ENCODE measurements at regions not wholly inside any gene's neighbourhood (a gene's known extent, or its start where the extent isn't known, plus 50 kb on each side); places are given as distances from the start of the nearest gene placed in this dataset.

- Histone ChIP-seq H3K9ac (ENCODE audit: low read depth in 1 of 2, low read length in 2 of 2) (no peak overlapping the region), H3K27me3 (ENCODE audit: control insufficient read depth in 4 of 4, insufficient read depth in 4 of 4, low read length in 3 of 4) (no peaks in the 10 kb centered on the region), H3K27ac (ENCODE audit: low read depth in 1 of 2, low read length in 2 of 2) (no peak overlapping the region), H3K36me3 (ENCODE audit: control insufficient read depth in 4 of 4, insufficient read depth in 3 of 4, low read depth in 1 of 4, low read length in 3 of 4) (no peaks in the 10 kb centered on the region), H3K4me3 (ENCODE audit: low read depth in 1 of 3, low read length in 3 of 3) (no peak overlapping the region), H3K4me1 (ENCODE audit: control insufficient read depth in 4 of 4, insufficient read depth in 4 of 4, low read length in 3 of 4) (no peaks in the 10 kb centered on the region), H3K9me3 (ENCODE audit: control insufficient read depth in 4 of 4, low read length in 3 of 4) (no peaks in the 10 kb centered on the region)
- DNase-seq (ENCODE audit: low spot score): no peak
- 76% methylated on average over 1 of the region's 1 CpG for WGBS
- TF ChIP-seq, protein P1, sequence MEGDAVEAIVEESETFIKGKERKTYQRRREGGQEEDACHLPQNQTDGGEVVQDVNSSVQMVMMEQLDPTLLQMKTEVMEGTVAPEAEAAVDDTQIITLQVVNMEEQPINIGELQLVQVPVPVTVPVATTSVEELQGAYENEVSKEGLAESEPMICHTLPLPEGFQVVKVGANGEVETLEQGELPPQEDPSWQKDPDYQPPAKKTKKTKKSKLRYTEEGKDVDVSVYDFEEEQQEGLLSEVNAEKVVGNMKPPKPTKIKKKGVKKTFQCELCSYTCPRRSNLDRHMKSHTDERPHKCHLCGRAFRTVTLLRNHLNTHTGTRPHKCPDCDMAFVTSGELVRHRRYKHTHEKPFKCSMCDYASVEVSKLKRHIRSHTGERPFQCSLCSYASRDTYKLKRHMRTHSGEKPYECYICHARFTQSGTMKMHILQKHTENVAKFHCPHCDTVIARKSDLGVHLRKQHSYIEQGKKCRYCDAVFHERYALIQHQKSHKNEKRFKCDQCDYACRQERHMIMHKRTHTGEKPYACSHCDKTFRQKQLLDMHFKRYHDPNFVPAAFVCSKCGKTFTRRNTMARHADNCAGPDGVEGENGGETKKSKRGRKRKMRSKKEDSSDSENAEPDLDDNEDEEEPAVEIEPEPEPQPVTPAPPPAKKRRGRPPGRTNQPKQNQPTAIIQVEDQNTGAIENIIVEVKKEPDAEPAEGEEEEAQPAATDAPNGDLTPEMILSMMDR (IDR thresholded peaks at IDR 0.05; ENCODE audit: low read depth, low read length, missing input control): no peak
- no peak for TF ChIP-seq NR2F2 (IDR thresholded peaks at IDR 0.05)
- no peak for TF ChIP-seq JUND (IDR thresholded peaks at IDR 0.05)
- TF ChIP-seq, protein P2, sequence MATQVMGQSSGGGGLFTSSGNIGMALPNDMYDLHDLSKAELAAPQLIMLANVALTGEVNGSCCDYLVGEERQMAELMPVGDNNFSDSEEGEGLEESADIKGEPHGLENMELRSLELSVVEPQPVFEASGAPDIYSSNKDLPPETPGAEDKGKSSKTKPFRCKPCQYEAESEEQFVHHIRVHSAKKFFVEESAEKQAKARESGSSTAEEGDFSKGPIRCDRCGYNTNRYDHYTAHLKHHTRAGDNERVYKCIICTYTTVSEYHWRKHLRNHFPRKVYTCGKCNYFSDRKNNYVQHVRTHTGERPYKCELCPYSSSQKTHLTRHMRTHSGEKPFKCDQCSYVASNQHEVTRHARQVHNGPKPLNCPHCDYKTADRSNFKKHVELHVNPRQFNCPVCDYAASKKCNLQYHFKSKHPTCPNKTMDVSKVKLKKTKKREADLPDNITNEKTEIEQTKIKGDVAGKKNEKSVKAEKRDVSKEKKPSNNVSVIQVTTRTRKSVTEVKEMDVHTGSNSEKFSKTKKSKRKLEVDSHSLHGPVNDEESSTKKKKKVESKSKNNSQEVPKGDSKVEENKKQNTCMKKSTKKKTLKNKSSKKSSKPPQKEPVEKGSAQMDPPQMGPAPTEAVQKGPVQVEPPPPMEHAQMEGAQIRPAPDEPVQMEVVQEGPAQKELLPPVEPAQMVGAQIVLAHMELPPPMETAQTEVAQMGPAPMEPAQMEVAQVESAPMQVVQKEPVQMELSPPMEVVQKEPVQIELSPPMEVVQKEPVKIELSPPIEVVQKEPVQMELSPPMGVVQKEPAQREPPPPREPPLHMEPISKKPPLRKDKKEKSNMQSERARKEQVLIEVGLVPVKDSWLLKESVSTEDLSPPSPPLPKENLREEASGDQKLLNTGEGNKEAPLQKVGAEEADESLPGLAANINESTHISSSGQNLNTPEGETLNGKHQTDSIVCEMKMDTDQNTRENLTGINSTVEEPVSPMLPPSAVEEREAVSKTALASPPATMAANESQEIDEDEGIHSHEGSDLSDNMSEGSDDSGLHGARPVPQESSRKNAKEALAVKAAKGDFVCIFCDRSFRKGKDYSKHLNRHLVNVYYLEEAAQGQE (IDR thresholded peaks at IDR 0.05): no peak
- TF ChIP-seq RAD21 (IDR thresholded peaks at IDR 0.05): no peak
- TF ChIP-seq HNF4G (IDR thresholded peaks at IDR 0.05): no peak
- TF ChIP-seq ZBTB33 (IDR thresholded peaks at IDR 0.05): no peak
- TF ChIP-seq FOXA1 (IDR thresholded peaks at IDR 0.05): no peak
- TF ChIP-seq, protein P3, sequence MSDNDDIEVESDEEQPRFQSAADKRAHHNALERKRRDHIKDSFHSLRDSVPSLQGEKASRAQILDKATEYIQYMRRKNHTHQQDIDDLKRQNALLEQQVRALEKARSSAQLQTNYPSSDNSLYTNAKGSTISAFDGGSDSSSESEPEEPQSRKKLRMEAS (IDR thresholded peaks at IDR 0.05): no peak
- TF ChIP-seq FOXA2 (IDR thresholded peaks at IDR 0.05): no peak
- TF ChIP-seq SP1 (IDR thresholded peaks at IDR 0.05): no peak
- no peak for TF ChIP-seq HNF4A (conservative IDR thresholded peaks at IDR 0.05)
- TF ChIP-seq ATF3 (IDR thresholded peaks at IDR 0.05): no peak
- no peak for TF ChIP-seq TAF1 (conservative IDR thresholded peaks at IDR 0.05)
- TF ChIP-seq GABPA (IDR thresholded peaks at IDR 0.05 in 1 of 2, conservative IDR thresholded peaks at IDR 0.05 in 1 of 2): no peak
Measured at GRCh38 chr3:182115328-182116015, 403.7 kb downstream of the SOX2 start.

- no peaks in the 10 kb centered on the region for H3K4me1 ChIP-seq (ENCODE audit: control insufficient read depth in 4 of 4, insufficient read depth in 4 of 4, low read length in 3 of 4)
- WGBS: 48% methylated on average over 2 of the region's 2 CpGs
- no peaks in the 10 kb centered on the region for H3K36me3 ChIP-seq (ENCODE audit: control insufficient read depth in 4 of 4, insufficient read depth in 3 of 4, low read depth in 1 of 4, low read length in 3 of 4)
- no peaks in the 10 kb centered on the region for H3K9me3 ChIP-seq (ENCODE audit: control insufficient read depth in 4 of 4, low read length in 3 of 4)
- no peak for DNase-seq (ENCODE audit: low spot score)
- H3K27me3 ChIP-seq (ENCODE audit: control insufficient read depth in 4 of 4, insufficient read depth in 4 of 4, low read length in 3 of 4): no peaks in the 10 kb centered on the region
- no peak overlapping the region for H3K27ac ChIP-seq (ENCODE audit: low read depth in 1 of 2, low read length in 2 of 2)
- H3K9ac ChIP-seq (ENCODE audit: low read depth in 1 of 2, low read length in 2 of 2): no peak overlapping the region
- H3K4me3 ChIP-seq (ENCODE audit: low read depth in 1 of 3, low read length in 3 of 3): no peak overlapping the region
- no peak for TF ChIP-seq ATF3 (IDR thresholded peaks at IDR 0.05)
- TF ChIP-seq RXRA (IDR thresholded peaks at IDR 0.05): no peak
- TF ChIP-seq ZBTB33 (IDR thresholded peaks at IDR 0.05): no peak
- TF ChIP-seq TAF1 (conservative IDR thresholded peaks at IDR 0.05): no peak
- TF ChIP-seq, protein P2 (IDR thresholded peaks at IDR 0.05): no peak
- TF ChIP-seq HNF4G (IDR thresholded peaks at IDR 0.05): no peak
- TF ChIP-seq EGR1 (IDR thresholded peaks at IDR 0.05; ENCODE audit: low read depth in 2 of 2): no peak
- no peak for TF ChIP-seq JUND (IDR thresholded peaks at IDR 0.05)
- TF ChIP-seq YY1 (IDR thresholded peaks at IDR 0.05): no peak
- TF ChIP-seq RAD21 (IDR thresholded peaks at IDR 0.05): no peak
Measured at GRCh38 chr3:182116386-182116785, 404.7 kb downstream of the SOX2 start.
